GM18519 (cell line): ENCODE measurements at regions not wholly inside any gene's neighbourhood (a gene's known extent, or its start where the extent isn't known, plus 50 kb on each side); places are given as distances from the start of the nearest gene placed in this dataset.

Experiments used
- ATAC-seq: cut with Tn5 transposase; IDR thresholded peaks from one replicate; pipeline ENCODE4 v1.9.1; 2021; ENCODE audit warnings: mild to moderate bottlenecking, moderate library complexity; ENCODE audit not compliant: unreplicated experiment, low FRiP score

DNA sequence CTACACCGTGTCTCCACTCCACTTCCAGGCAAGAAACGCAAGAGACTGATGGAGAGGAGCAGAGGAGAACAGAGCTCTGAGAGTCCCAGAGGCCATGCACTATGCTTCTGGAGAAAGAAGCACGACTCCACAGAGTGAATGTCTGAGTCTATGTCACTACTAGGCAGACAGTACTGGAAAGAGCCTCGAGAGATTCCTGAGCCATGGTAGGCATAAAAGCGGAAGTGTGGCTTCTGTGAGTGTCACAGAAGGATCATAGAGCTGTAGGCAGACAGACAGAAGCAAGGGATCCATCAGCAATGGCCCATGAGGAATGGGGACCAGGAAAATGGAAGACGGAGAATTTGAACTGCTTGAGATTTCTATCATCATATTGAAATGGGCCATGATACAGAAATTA lies 542.6 kb downstream of the ZEB2 start:
- ATAC-seq = no peak

- no peak for ATAC-seq
Measured at GRCh38 chr2:143975216-143975615, 544.7 kb downstream of the ZEB2 start.

- ATAC-seq = no peak
Measured at GRCh38 chr2:143974262-143974661, 545.7 kb downstream of the ZEB2 start.

DNA sequence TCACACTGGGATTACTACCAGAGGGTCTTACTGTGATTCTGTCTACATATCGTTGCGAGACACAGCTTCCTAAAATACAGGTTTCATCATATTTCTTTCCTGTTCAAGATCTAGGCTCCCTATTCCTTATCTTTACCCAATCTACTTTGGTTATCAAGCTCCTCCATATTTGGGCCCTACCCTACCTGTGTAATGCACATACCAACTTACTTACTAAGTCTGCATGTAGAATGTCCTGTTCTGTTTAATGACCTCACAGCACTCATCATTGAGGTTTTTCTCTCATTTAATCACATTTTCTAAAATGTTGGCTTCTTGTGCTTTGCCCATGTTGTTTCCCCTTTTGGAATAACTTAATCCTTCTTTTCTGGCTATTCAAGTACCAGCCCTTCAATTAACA lies 551.1 kb downstream of the ZEB2 start:
- ATAC-seq = no peak

GRCh38 chr2:143968360-143968759 lies 551.6 kb downstream of the ZEB2 start:
- ATAC-seq = no peak

GRCh38 chr2:143965493-143966164 lies 554.3 kb downstream of the ZEB2 start:
- no peak for ATAC-seq

GRCh38 chr2:143964891-143965290 lies 555.0 kb downstream of the ZEB2 start:
- no peak for ATAC-seq

GRCh38 chr2:143960177-143960576 lies 559.7 kb downstream of the ZEB2 start:
- ATAC-seq = no peak

DNA sequence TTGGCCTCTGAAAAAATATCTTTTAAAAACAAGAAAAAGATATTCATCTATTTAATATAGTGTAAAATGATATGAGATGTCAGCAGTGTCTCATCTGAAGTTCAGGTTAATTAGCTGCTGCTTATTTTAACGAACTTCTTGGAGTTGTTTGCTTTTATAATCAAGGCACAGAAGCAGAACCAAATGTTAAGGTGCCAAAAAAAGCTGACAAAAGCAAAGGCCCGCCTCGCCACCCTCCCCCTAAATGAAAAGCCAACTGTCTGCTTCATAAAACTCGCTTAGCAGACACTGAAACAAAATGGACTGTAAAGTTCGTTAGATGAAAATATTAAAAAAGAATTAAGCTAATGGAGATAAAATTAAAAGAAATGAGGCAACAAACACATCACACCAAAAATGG lies 562.6 kb downstream of the ZEB2 start:
- ATAC-seq = no peak

DNA sequence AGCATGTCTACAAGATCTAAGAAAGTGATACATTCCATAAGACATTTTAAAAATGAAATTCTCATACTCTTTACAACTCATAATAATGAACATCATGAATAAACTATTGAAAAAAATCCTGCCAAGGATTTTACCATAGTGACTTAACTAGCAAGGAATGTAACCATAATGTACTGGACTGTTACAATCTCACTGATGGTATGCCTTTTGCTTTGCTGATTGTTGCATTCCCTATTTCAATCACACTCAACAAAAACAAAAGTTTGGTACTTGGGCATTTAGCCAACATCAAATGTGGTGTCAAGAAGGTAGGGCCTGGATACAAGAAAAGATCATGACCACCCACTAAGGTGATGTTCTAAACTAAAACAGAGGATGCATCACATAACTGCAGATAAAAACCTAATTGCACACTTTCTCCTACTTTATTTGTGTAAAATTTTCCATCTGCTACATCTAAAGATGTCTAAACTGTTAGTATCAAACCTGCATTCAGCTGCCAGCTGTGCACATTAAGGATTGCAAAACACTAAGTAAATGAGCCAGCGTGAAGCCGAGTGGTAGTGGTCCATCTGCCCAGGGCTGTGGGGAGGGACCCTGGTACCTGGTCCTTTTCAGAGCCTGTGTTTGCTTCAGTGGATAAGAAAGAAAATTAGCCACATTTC lies 564.4 kb downstream of the ZEB2 start:
- ATAC-seq = no peak

DNA sequence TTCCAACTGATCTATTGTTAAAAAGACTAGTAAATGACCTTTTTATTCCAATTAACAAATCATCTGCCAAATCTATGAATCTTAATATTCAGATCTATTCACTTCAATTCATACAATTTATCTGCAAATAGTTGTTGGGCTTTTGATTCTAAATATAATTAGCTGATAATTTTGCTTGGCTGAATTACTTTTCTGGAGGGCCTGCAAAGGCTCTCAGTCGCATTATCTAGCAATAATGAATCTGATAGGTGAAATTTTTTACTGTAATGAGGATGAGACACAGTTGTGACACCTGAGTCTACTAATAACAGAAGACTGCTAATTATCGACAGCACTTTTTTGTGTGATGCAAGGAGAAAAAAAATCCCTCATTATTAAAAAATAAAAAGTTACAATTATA lies 565.1 kb downstream of the ZEB2 start:
- ATAC-seq = no peak

GRCh38 chr2:143954186-143954585 lies 565.7 kb downstream of the ZEB2 start:
- no peak for ATAC-seq

- ATAC-seq = no peak
Measured at GRCh38 chr2:143953451-143954030, 566.4 kb downstream of the ZEB2 start.

DNA sequence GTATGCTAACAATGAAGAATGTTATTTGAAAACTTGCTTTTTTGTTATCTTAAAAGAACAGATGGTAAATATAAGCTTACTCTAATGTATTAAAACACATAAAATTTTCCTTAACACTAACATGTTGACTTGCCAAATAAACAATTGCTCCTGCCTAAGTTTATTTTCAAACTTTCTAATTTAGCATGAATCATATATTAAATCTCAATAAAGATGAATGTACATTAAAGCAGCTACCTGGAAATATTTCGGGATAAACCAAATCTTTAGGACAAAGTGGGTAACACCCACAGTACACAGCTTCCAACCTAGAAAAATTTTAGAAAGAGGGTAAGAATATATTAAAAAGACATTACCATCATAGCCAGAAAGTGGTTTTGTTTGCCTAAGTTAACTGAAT lies 567.4 kb downstream of the ZEB2 start:
- no peak for ATAC-seq

DNA sequence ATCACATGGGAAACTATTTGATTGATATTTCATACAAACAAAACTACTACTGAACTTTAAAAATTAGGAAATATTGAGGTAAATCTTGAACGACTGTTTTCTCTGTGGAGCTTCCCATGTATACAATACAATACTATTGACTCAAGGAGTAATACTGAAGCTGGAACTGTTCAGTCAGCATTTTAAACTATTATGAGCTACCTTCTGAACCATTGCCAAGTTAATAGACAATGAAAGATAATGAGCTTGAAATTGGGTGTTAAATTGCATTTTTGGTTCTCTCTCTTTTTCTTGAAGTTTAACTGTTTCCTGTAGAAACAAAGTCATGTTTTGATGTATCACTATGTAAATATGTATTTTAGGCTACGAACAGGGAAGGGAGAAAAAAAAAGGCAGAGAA lies 569.2 kb downstream of the ZEB2 start:
- ATAC-seq = no peak

DNA sequence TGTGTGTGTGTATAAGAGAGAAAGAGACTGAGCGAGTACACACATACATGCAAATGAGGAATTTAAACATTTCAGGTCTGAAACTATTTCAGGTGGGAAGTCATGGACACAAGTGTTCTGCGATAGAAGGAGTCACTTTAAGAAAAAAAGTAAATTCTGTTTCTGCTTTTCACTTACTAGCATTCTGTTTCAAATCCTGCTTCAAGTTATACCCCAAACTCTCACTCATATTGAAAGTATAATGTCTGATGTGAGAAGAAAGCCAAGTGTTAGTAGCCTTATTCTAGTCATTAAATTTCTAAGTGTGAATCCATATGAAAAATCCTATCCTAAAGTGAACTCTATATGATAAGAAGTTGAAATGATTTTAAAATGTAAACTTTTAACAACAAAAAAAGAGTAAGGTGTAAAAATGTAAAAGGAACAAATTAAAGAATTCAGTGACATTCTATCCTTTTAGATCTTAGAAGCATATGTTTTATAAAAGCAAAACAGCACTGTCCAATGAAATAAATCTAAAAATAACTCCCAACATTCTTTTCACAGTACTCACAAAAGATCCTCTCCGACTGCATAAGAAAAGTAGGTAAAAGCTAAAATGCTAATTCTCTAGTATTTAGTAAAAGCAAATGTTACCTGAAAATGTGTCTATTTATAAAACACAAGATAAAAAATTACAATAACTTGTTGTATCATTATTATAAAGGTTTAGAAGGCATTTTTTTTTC lies 570.6 kb downstream of the ZEB2 start:
- ATAC-seq = no peak

- ATAC-seq = no peak
Measured at GRCh38 chr2:143948710-143949109, 571.2 kb downstream of the ZEB2 start.

- no peak for ATAC-seq
Measured at GRCh38 chr2:143946436-143947391, 573.2 kb downstream of the ZEB2 start.

DNA sequence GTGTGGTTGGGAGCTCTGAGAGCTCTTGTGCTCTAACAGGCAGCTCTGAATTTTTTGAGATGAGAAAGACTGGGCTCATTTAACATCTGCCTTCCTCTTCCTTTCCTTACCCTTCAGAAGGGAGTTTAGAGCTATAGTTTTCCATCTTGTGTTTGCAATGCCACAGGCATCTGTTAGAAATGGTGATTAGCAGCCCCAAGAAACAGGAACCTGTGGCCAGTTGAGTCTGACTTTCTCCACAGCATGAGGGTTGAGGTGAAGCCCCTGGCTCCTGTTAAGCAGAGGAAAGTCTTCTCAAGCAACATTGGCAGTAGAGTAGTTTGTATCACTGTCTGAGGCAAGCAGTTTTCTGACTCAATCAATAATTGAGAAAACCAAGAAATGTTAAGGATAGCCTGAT lies 577.4 kb downstream of the ZEB2 start:
- ATAC-seq = no peak

DNA sequence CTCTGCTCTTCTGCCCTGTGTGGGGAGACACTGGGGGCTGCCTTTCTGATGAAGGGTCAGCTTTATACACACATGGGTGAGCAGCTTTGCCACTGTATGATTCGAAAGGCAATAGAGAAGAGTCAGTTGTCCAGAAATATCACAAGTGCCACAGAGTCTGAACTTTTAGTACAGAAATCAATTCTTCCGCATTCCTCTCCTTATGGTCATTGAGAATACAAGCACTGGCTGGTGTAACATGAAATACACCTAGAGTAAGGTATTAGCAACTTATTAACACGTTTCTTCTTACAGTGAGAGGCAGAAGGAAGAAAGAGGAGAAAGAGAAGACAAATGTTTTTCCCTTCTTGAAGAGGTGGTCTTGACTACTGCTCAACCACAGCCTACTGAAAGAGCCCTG lies 579.2 kb downstream of the ZEB2 start:
- no peak for ATAC-seq
